ENCODE measurements at regions not wholly inside any gene's neighbourhood (a gene's known extent, or its start where the extent isn't known, plus 50 kb on each side); places are given as distances from the start of the nearest gene placed in this dataset.

DNA sequence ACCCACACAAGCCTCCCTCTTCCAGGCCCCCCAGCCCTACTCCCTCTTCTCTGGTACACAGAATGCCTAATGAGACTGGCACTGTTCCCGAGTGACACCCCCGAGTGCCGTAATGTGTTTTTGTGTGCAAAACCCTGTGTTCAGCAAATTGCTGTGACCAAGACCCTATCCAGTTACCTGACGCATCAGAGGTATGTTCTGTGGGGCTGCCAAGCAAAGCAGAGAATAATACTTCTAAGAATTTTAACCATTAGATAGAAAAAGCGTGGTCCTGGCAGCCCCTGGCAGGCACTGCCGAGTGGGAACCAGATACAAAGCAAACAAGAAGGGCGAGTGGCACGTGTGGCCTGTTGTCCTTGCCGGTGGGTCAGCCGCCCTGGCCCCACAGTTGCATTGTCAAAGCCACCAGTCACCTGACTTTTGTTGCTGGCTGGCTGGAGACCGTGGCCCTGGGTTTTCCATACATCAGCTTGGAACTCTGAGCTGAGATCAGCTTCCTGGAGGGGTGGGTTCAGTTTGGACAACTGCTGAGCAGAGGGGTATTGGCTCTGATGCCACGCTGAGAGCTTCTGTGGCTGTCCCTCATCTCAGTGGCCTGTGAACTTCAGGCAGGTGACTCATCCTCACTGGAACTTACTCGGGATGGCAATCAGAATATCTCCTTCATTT lies 69.1 kb upstream of the BRD7 start (continued):
- TF ChIP-seq, protein P1, sequence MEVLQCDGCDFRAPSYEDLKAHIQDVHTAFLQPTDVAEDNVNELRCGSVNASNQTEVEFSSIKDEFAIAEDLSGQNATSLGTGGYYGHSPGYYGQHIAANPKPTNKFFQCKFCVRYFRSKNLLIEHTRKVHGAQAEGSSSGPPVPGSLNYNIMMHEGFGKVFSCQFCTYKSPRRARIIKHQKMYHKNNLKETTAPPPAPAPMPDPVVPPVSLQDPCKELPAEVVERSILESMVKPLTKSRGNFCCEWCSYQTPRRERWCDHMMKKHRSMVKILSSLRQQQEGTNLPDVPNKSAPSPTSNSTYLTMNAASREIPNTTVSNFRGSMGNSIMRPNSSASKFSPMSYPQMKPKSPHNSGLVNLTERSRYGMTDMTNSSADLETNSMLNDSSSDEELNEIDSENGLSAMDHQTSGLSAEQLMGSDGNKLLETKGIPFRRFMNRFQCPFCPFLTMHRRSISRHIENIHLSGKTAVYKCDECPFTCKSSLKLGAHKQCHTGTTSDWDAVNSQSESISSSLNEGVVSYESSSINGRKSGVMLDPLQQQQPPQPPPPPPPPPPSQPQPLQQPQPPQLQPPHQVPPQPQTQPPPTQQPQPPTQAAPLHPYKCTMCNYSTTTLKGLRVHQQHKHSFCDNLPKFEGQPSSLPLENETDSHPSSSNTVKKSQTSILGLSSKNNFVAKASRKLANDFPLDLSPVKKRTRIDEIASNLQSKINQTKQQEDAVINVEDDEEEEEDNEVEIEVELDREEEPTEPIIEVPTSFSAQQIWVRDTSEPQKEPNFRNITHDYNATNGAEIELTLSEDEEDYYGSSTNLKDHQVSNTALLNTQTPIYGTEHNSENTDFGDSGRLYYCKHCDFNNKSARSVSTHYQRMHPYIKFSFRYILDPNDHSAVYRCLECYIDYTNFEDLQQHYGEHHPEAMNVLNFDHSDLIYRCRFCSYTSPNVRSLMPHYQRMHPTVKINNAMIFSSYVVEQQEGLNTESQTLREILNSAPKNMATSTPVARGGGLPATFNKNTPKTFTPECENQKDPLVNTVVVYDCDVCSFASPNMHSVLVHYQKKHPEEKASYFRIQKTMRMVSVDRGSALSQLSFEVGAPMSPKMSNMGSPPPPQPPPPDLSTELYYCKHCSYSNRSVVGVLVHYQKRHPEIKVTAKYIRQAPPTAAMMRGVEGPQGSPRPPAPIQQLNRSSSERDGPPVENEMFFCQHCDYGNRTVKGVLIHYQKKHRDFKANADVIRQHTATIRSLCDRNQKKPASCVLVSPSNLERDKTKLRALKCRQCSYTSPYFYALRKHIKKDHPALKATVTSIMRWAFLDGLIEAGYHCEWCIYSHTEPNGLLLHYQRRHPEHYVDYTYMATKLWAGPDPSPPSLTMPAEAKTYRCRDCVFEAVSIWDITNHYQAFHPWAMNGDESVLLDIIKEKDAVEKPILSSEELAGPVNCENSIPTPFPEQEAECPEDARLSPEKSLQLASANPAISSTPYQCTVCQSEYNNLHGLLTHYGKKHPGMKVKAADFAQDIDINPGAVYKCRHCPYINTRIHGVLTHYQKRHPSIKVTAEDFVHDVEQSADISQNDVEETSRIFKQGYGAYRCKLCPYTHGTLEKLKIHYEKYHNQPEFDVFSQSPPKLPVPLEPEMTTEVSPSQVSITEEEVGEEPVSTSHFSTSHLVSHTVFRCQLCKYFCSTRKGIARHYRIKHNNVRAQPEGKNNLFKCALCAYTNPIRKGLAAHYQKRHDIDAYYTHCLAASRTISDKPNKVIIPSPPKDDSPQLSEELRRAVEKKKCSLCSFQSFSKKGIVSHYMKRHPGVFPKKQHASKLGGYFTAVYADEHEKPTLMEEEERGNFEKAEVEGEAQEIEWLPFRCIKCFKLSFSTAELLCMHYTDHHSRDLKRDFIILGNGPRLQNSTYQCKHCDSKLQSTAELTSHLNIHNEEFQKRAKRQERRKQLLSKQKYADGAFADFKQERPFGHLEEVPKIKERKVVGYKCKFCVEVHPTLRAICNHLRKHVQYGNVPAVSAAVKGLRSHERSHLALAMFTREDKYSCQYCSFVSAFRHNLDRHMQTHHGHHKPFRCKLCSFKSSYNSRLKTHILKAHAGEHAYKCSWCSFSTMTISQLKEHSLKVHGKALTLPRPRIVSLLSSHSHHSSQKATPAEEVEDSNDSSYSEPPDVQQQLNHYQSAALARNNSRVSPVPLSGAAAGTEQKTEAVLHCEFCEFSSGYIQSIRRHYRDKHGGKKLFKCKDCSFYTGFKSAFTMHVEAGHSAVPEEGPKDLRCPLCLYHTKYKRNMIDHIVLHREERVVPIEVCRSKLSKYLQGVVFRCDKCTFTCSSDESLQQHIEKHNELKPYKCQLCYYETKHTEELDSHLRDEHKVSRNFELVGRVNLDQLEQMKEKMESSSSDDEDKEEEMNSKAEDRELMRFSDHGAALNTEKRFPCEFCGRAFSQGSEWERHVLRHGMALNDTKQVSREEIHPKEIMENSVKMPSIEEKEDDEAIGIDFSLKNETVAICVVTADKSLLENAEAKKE (CRISPR knock-in tag; IDR thresholded peaks at IDR 0.05), result no peak

DNA sequence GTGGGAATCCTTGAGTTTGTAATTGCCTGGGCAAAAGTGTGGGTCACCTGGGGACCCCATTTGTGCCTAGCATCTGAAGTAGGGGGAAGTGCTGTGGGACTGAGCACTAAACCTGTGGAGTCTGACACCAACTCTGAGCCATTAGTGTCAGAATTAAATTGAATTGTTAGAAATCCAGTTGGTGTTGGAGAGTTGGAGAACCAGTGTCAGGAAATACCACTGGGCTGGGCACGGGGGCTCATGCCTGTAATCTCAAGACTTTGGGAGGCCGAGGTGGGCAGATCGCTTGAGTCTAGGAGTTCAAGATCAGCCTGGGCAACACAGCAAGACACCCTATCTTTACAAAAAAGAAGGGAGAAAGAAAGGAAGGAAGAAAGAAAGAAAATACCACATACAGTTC lies 67.5 kb upstream of the BRD7 start:
- Mint-ChIP-seq H3K4me3 (no peak overlapping the region), H3K36me3 (ENCODE audit: low read depth) (peaks cover 21% of the 10 kb centered on the region), H3K9me3 (peaks cover 36% of the 10 kb centered on the region), H3K4me1 (no peaks in the 10 kb centered on the region; the same call in none of the 3 replicates), H3K27me3 (ENCODE audit: insufficient read depth, low read depth, poor library complexity) (peaks cover 11% of the 10 kb centered on the region), H3K27ac (no peak overlapping the region)
- Histone ChIP-seq H3K36me3 (ENCODE audit: insufficient read depth) (0 out of 2 replicates have a peak, but pooled peaks cover 6% of the 10 kb centered on the region), H3K9me2 (ENCODE audit: insufficient read depth) (peaks cover 3% of the 10 kb centered on the region; the same call in 1 of the 2 replicates), H3K4me3 (no peak overlapping the region), H3K27me3 (ENCODE audit: insufficient read depth) (no peaks in the 10 kb centered on the region), H3F3A (replicated peaks; ENCODE audit: low read depth) (no peaks in the 10 kb centered on the region), H3K4me1 (ENCODE audit: insufficient read depth) (peaks cover 8% of the 10 kb centered on the region; the same call in 1 of the 2 replicates), H3K79me2 (replicated peaks; ENCODE audit: insufficient read depth) (no peaks in the 10 kb centered on the region), H3K4me2 (no peak overlapping the region), H4K20me1 (replicated peaks; ENCODE audit: insufficient read depth) (no peaks in the 10 kb centered on the region), H2AFZ (no peak overlapping the region), H3K27ac (ENCODE audit: low read depth) (no peak overlapping the region)
- TF ChIP-seq ZNF331 (CRISPR knock-in tag; IDR thresholded peaks at IDR 0.05; ENCODE audit: low read depth) (no peak), ZNF114 (CRISPR knock-in tag; IDR thresholded peaks at IDR 0.05) (no peak), EZH2 (IDR thresholded peaks at IDR 0.05; ENCODE audit: low read depth, unreplicated experiment) (no peak), NANOG (IDR thresholded peaks at IDR 0.05; ENCODE audit: borderline replicate concordance) (no peak)
- TF ChIP-seq, protein P2, sequence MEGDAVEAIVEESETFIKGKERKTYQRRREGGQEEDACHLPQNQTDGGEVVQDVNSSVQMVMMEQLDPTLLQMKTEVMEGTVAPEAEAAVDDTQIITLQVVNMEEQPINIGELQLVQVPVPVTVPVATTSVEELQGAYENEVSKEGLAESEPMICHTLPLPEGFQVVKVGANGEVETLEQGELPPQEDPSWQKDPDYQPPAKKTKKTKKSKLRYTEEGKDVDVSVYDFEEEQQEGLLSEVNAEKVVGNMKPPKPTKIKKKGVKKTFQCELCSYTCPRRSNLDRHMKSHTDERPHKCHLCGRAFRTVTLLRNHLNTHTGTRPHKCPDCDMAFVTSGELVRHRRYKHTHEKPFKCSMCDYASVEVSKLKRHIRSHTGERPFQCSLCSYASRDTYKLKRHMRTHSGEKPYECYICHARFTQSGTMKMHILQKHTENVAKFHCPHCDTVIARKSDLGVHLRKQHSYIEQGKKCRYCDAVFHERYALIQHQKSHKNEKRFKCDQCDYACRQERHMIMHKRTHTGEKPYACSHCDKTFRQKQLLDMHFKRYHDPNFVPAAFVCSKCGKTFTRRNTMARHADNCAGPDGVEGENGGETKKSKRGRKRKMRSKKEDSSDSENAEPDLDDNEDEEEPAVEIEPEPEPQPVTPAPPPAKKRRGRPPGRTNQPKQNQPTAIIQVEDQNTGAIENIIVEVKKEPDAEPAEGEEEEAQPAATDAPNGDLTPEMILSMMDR (conservative IDR thresholded peaks at IDR 0.05; ENCODE audit: low read depth in 2 of 2), result no peak
- DNase-seq (ENCODE audit: low spot score), result no peak
- ATAC-seq, result no peak

All from GM23338 (cell line).